T1000 (cell line): ENCODE measurements at regions not wholly inside any gene's neighbourhood (a gene's known extent, or its start where the extent isn't known, plus 50 kb on each side); places are given as distances from the start of the nearest gene placed in this dataset.

Experiments used
- DNase-seq: peaks from one replicate; lab custom pipeline; 2025; ENCODE audit warnings: mixed read lengths; lab: John Stamatoyannopoulos, UW

DNA sequence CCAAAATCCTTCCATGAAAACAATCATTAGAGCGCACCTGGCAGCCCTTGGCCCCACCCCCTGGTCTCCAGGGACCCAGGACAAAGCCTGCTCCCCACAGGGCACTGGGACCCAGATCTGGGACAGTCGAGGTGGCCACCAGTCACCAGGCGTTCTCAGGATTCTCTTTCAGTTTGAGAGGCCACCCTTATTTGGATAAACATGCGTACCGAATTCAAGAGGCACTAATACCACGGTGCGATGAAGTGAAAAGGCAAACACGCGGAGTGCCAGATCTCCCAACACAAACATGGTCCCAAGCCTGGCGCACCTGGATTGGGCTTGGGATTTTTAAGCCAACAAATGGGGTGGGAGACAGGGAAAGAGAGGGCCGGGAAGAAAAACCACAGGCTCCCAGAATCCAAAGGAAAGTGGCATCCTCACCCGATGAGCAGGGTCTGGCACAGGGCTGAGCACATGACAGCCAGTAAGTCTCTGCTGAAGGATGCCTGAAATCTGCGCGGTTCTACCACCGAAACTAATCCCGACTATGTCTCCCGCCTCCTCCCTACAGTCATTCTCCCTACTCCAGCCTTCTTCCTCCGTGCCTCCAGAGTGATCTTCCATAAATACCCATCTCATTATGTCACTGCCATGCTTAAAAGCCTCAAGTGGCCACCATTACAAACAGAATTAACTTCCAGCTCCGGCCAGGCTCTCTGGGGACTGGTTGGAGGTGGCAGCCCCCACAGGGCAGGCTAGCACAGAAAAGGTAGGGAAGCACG, 60.9 kb upstream of the KLHL29 start:
- DNase-seq = no peak

DNA sequence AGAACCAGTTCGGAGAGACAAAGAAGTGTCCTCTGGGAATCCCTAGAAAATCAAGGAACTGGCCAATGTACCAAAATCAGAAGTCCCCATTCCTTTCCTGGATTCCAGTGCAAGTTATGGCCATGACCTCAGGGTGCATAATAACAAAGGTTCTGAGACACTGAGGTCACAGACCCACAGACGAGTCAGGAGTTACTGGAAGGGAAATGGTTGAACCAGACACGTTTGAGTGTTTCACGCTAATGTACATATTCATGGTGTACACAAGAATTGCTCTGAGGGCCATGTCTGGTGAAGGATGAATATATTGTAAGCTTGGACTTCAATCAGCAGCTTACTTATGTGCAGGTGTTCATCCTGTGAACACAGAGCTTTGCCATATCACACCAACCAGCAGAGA, 58.6 kb upstream of the KLHL29 start:
- no peak for DNase-seq

GRCh38 chr2:23327416-23327815, 57.6 kb upstream of the KLHL29 start:
- no peak for DNase-seq

- DNase-seq = no peak
Observed at GRCh38 chr2:23327887-23328286, 57.1 kb upstream of the KLHL29 start.

- DNase-seq = no peak
Observed at GRCh38 chr2:23330214-23330613, 54.8 kb upstream of the KLHL29 start.
